SU-DHL-6 (cell line): ENCODE measurements at regions not wholly inside any gene's neighbourhood (a gene's known extent, or its start where the extent isn't known, plus 50 kb on each side); places are given as distances from the start of the nearest gene placed in this dataset.
"Not testable (repeated sequence)": the region's sequence is repeated elsewhere in the genome, so short reads cannot be mapped to it uniquely, and the experiment has no call there.

Experiments
- H2AFZ ChIP-seq: fragments of 200-600 bp; sonication (generic); 2 replicates; pipeline ENCODE4 v1.6.1; 2014; ENCODE audit warnings: low read depth, mild to moderate bottlenecking, moderate library complexity, mixed read lengths, antibody characterized with exemption, low read length; ENCODE audit not compliant: severe bottlenecking
- H3F3A ChIP-seq: fragments of 200-600 bp; shearing (Covaris generic); 2 replicates; pipeline ENCODE4 v1.6.0; 2016; ENCODE audit warnings: antibody characterized with exemption, mild to moderate bottlenecking; ENCODE audit not compliant: insufficient read depth
- H3K27ac ChIP-seq: fragments of 200-600 bp; sonication (generic); 2 replicates; pipeline ENCODE4 v1.5.1; 2016; ENCODE audit warnings: low read depth, mild to moderate bottlenecking, low read length, moderate library complexity, mixed read lengths
- H3K27me3 ChIP-seq: fragments of 200-600 bp; sonication (generic), shearing (Covaris generic); 2 replicates; pipeline ENCODE4 v1.6.0; 2014; ENCODE audit warnings: mild to moderate bottlenecking, low read length
- H3K36me3 ChIP-seq: fragments of 200-600 bp; sonication (generic); 2 replicates; pipeline ENCODE4 v1.6.1; 2014; ENCODE audit warnings: mild to moderate bottlenecking, low read length, mixed read lengths
- H3K4me2 ChIP-seq: fragments of 300-600, 200-600 bp; shearing (Covaris generic), sonication (generic); 2 replicates; pipeline ENCODE4 v1.6.0; 2014; ENCODE audit warnings: low read length, low read depth, mild to moderate bottlenecking; ENCODE audit not compliant: poor library complexity, severe bottlenecking
- H3K4me3 ChIP-seq: fragments of 200-600 bp; sonication (generic); 2 replicates; pipeline ENCODE4 v1.5.1; 2014; ENCODE audit warnings: antibody characterized with exemption, low read length, mild to moderate bottlenecking, mixed read lengths; ENCODE audit not compliant: insufficient read depth, poor library complexity, severe bottlenecking
- H3K79me2 ChIP-seq: fragments of 200-600 bp; sonication (generic); 2 replicates; pipeline ENCODE4 v1.6.1; 2014; ENCODE audit warnings: mild to moderate bottlenecking, low read length, moderate library complexity; ENCODE audit not compliant: insufficient read depth
- H3K9ac ChIP-seq: fragments of 200-600 bp; sonication (generic); 2 replicates; pipeline ENCODE4 v1.7.0; 2014; ENCODE audit warnings: mild to moderate bottlenecking, low read length
- H3K9me2 ChIP-seq: fragments of 200-600 bp; sonication (generic); replicated peaks from 2 replicates; pipeline ENCODE4 v1.6.1; 2014; ENCODE audit warnings: low read length; ENCODE audit not compliant: insufficient read depth
- H3K9me3 ChIP-seq: fragments of 200-600 bp; sonication (generic); 2 replicates; pipeline ENCODE4 v1.6.1; 2014; ENCODE audit warnings: low read length, mixed read lengths; ENCODE audit not compliant: insufficient read depth
- H4K20me1 ChIP-seq: fragments of 200-600 bp; sonication (generic); 2 replicates; pipeline ENCODE4 v1.6.1; 2014; ENCODE audit warnings: low read depth, mild to moderate bottlenecking, antibody characterized with exemption, low read length, moderate library complexity, mixed read lengths
- CTCF ChIP-seq: fragments of 200-600 bp; sonication (generic); IDR thresholded peaks from one replicate; pipeline ENCODE4 v1.5.1; 2017; ENCODE audit warnings: antibody characterized with exemption, mild to moderate bottlenecking, low read length, moderate library complexity; ENCODE audit not compliant: insufficient read depth, poor library complexity, severe bottlenecking
- EZH2phosphoT487 ChIP-seq: fragments of 200-600 bp; sonication (generic), shearing (Covaris generic); conservative IDR thresholded peaks from 2 replicates; pipeline ENCODE4 v1.6.1; 2018; ENCODE audit warnings: mild to moderate bottlenecking, antibody characterized with exemption, low read length, moderate library complexity, mixed read lengths

GRCh38 chr5:124528838-124529237 lies 217.6 kb downstream of the ZNF608 start:
- no peak for TF ChIP-seq EZH2phosphoT487

GRCh38 chr5:124527220-124527991 lies 219.0 kb downstream of the ZNF608 start:
- peaks cover 6% of the 10 kb centered on the region; the same call in 1 of the 2 replicates for H3F3A ChIP-seq
- H3K4me3 ChIP-seq, result no peak overlapping the region
- H3K9ac ChIP-seq, result no peak overlapping the region
- no peaks in the 10 kb centered on the region for H3K27me3 ChIP-seq
- no peak overlapping the region for H3K4me2 ChIP-seq
- TF ChIP-seq EZH2phosphoT487 (no peak), CTCF (no peak)
- no peaks in the 10 kb centered on the region for H4K20me1 ChIP-seq
- no peaks in the 10 kb centered on the region for H3K9me3 ChIP-seq
- H3K9me2 ChIP-seq, result no peaks in the 10 kb centered on the region
- H3K79me2 ChIP-seq, result no peaks in the 10 kb centered on the region
- H3K27ac ChIP-seq, result no peak overlapping the region
- H2AFZ ChIP-seq, result no peak overlapping the region
- H3K36me3 ChIP-seq, result no peaks in the 10 kb centered on the region

More at GRCh38 chr5:124528838-124529237, 217.6 kb downstream of the ZNF608 start:
- Histone ChIP-seq H3F3A (peaks cover 6% of the 10 kb centered on the region; the same call in 1 of the 2 replicates), H3K4me2 (no peak overlapping the region), H4K20me1 (no peaks in the 10 kb centered on the region), H3K79me2 (no peaks in the 10 kb centered on the region), H3K4me3 (no peak overlapping the region), H3K27ac (no peak overlapping the region), H2AFZ (no peak overlapping the region), H3K27me3 (no peaks in the 10 kb centered on the region), H3K9me3 (no peaks in the 10 kb centered on the region), H3K9ac (no peak overlapping the region), H3K9me2 (no peaks in the 10 kb centered on the region), H3K36me3 (no peaks in the 10 kb centered on the region)

GRCh38 chr5:124526079-124526478 lies 220.4 kb downstream of the ZNF608 start:
- not testable (repeated sequence) for H3K36me3 ChIP-seq, H3K4me2 ChIP-seq, H4K20me1 ChIP-seq, H3K9me2 ChIP-seq, H3K27me3 ChIP-seq, H3K79me2 ChIP-seq, H3K4me3 ChIP-seq, H3K27ac ChIP-seq, H3F3A ChIP-seq, H2AFZ ChIP-seq, H3K9me3 ChIP-seq, H3K9ac ChIP-seq

GRCh38 chr5:124524552-124525232 lies 221.7 kb downstream of the ZNF608 start:
- Histone ChIP-seq H3K27ac (peak overlapping the region; percentile 69), H3K36me3 (no peaks in the 10 kb centered on the region), H3K9me2 (no peaks in the 10 kb centered on the region), H3K79me2 (no peaks in the 10 kb centered on the region), H3F3A (peaks cover 10% of the 10 kb centered on the region; the same call in 1 of the 2 replicates), H2AFZ (peak overlapping the region; percentile 15), H4K20me1 (no peaks in the 10 kb centered on the region), H3K4me2 (peak overlapping the region; percentile 44), H3K9ac (peak overlapping the region; percentile 20; the same call in 1 of the 2 replicates), H3K4me3 (no peak overlapping the region), H3K9me3 (no peaks in the 10 kb centered on the region), H3K27me3 (no peaks in the 10 kb centered on the region)
- TF ChIP-seq CTCF (peak; percentile 44), EZH2phosphoT487 (no peak)
